ENCODE measurements at regions not wholly inside any gene's neighbourhood (a gene's known extent, or its start where the extent isn't known, plus 50 kb on each side); places are given as distances from the start of the nearest gene placed in this dataset.
"Not testable (repeated sequence)": the region's sequence is repeated elsewhere in the genome, so short reads cannot be mapped to it uniquely, and the experiment has no call there.

DNA sequence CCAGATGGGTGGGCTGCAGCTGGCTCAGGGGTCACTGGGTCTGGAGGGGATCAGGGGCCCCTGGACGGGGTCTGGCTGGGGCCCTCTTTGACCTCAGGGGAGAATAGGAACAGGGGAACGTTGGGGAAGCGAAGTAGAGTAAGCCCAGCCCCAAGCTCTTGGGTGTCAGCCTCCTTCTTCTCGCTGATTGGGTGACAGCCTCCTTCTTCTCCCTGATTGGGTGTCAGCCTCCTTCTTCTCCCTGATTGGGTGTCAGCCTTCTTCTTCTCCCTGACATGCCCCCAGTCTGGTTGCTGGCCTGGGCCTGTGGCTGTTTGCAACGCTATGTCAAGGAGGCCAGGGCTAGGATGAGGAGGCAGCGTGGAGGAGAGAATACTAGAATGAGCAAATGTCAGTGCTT is 76.7 kb upstream of the CASZ1 start:
- in situ Hi-C loops (cut with HindIII; ENCODE audit: low sequenced_read_pairs) = no loop called here
- TF ChIP-seq, protein P1, sequence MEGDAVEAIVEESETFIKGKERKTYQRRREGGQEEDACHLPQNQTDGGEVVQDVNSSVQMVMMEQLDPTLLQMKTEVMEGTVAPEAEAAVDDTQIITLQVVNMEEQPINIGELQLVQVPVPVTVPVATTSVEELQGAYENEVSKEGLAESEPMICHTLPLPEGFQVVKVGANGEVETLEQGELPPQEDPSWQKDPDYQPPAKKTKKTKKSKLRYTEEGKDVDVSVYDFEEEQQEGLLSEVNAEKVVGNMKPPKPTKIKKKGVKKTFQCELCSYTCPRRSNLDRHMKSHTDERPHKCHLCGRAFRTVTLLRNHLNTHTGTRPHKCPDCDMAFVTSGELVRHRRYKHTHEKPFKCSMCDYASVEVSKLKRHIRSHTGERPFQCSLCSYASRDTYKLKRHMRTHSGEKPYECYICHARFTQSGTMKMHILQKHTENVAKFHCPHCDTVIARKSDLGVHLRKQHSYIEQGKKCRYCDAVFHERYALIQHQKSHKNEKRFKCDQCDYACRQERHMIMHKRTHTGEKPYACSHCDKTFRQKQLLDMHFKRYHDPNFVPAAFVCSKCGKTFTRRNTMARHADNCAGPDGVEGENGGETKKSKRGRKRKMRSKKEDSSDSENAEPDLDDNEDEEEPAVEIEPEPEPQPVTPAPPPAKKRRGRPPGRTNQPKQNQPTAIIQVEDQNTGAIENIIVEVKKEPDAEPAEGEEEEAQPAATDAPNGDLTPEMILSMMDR (IDR thresholded peaks at IDR 0.05; ENCODE audit: low read depth, low read length, missing control alignments) = no peak
- H3K4me3 ChIP-seq (ENCODE audit: low read depth, low read length) = no peak overlapping the region
- no peak for DNase-seq (ENCODE audit: low read depth)

DNA sequence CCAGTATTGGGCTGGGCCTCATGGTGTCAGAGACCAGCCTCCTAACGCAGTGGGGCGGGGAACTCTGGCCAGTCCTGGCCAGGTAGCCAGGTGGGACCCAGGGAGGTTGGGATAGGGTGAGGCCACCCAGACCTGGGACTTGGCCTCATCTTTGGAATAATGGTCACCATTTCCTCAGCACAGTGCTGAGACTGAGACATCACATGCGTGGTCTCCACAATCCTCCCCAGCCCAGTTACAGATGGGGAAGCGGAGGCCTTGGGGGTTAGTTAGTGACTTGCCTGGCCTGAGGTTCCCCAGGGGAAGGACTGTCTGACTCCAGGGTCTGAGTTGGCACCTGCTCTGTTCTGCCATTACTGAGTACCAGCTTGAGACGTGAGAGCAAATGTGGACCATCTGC is 77.9 kb upstream of the CASZ1 start:
- TF ChIP-seq, protein P1 (IDR thresholded peaks at IDR 0.05; ENCODE audit: low read depth, low read length, missing control alignments) = no peak
- no peak for DNase-seq (ENCODE audit: low read depth)
- in situ Hi-C loops (cut with HindIII; ENCODE audit: low sequenced_read_pairs) = no loop called here

GRCh38 chr1:10877894-10878293 is 81.4 kb upstream of the CASZ1 start:
- TF ChIP-seq, protein P1 (IDR thresholded peaks at IDR 0.05; ENCODE audit: low read depth, low read length, missing control alignments) = no peak
- in situ Hi-C loops (cut with HindIII; ENCODE audit: low sequenced_read_pairs) = no loop called here
- no peak for DNase-seq (ENCODE audit: low read depth)
- H3K4me3 ChIP-seq (ENCODE audit: low read depth, low read length) = no peak overlapping the region

More for the DNA sequence above, 77.9 kb upstream of the CASZ1 start:
- no peak overlapping the region for H3K4me3 ChIP-seq (ENCODE audit: low read depth, low read length)

- no peak for DNase-seq (ENCODE audit: low read depth)
- TF ChIP-seq, protein P1 (IDR thresholded peaks at IDR 0.05; ENCODE audit: low read depth, low read length, missing control alignments) = no peak
- in situ Hi-C loops (cut with HindIII; ENCODE audit: low sequenced_read_pairs) = no loop called here
- H3K4me3 ChIP-seq (ENCODE audit: low read depth, low read length) = no peak overlapping the region
Observed at GRCh38 chr1:10878469-10878868, 82.0 kb upstream of the CASZ1 start.

- TF ChIP-seq, protein P1 (IDR thresholded peaks at IDR 0.05; ENCODE audit: low read depth, low read length, missing control alignments) = no peak
- H3K4me3 ChIP-seq (ENCODE audit: low read depth, low read length) = no peak overlapping the region
- in situ Hi-C loops (cut with HindIII; ENCODE audit: low sequenced_read_pairs) = no loop called here
- DNase-seq (ENCODE audit: low read depth) = no peak
Observed at GRCh38 chr1:10880063-10880462, 83.6 kb upstream of the CASZ1 start.

DNA sequence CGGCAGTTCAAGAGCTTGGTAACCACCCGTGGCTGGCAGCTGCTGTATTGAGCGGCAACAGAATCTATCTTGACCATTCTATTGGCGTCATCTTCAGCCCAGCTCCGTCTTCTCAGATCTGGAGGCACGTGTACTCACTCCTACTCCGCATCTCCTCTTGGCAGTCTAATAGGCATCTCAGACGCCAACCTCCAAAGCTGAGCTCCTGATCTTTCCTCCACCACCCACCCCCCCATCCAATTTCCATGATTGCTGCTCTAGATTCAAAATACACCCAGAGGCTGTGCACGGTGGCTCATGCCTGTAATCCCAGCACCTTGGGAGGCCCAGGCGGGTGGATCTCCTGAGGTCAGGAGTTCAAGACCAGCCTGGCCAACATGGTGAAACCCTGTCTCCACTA is 84.6 kb upstream of the CASZ1 start:
- no peak for DNase-seq (ENCODE audit: low read depth)
- in situ Hi-C loops (cut with HindIII; ENCODE audit: low sequenced_read_pairs) = no loop called here
- no peak overlapping the region for H3K4me3 ChIP-seq (ENCODE audit: low read depth, low read length)
- TF ChIP-seq, protein P1 (IDR thresholded peaks at IDR 0.05; ENCODE audit: low read depth, low read length, missing control alignments) = no peak

GRCh38 chr1:10882069-10882468 is 85.6 kb upstream of the CASZ1 start:
- DNase-seq (ENCODE audit: low read depth) = no peak
- no peak overlapping the region for H3K4me3 ChIP-seq (ENCODE audit: low read depth, low read length)
- in situ Hi-C loops (cut with HindIII; ENCODE audit: low sequenced_read_pairs) = no loop called here
- TF ChIP-seq, protein P1 (IDR thresholded peaks at IDR 0.05; ENCODE audit: low read depth, low read length, missing control alignments) = no peak

DNA sequence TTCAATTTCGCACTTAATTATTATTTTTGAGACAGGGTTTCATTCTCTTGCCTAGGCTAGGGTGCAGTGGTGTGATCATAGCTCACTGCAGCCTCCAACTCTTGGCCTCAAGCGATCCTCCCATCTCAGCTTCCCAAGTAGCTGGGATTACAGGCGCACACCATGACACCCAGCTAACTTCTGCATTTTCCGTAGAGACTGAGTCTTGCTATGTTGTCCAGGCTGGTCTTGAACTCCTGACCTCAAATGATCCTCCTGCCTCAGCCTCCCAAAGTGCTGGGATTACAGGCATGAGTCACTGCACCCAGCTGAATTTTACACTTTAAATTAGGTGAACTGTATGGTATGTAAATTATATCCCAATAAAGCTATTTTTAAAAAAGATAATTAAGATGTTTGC is 90.6 kb upstream of the CASZ1 start:
- in situ Hi-C loops (cut with HindIII; ENCODE audit: low sequenced_read_pairs) = not testable (repeated sequence)

More for the DNA sequence above, 90.6 kb upstream of the CASZ1 start:
- H3K4me3 ChIP-seq (ENCODE audit: low read depth, low read length); DNase-seq (ENCODE audit: low read depth): not testable (repeated sequence)

Data from astrocyte of the cerebellum (primary cell).